Astrocyte of the cerebellum (primary cell): ENCODE measurements at regions not wholly inside any gene's neighbourhood (a gene's known extent, or its start where the extent isn't known, plus 50 kb on each side); places are given as distances from the start of the nearest gene placed in this dataset.
A peak's percentile ranks its signal among the peaks of the same experiment; 100 is the strongest.

Experiments
- DNase-seq: peaks from one replicate; pipeline ENCODE4 v3.0.0-alpha.2; 2011; ENCODE audit warnings: low read depth
- H3K4me3 ChIP-seq: 2 replicates; pipeline ENCODE4 v1.5.1; 2011; ENCODE audit warnings: mild to moderate bottlenecking, low read depth, low read length, moderate library complexity
- in situ Hi-C: cut with HindIII; loops from 2 replicates; pipeline ENCODE4 v1.10.0; 2017; ENCODE audit warnings: low sequenced_read_pairs
- TF ChIP-seq, protein P1 (sequence below): IDR thresholded peaks from 2 replicates; pipeline ENCODE4 v1.5.1; 2012; ENCODE audit warnings: low read length, low read depth, moderate library complexity, mild to moderate bottlenecking; ENCODE audit errors: missing control alignments

DNA sequence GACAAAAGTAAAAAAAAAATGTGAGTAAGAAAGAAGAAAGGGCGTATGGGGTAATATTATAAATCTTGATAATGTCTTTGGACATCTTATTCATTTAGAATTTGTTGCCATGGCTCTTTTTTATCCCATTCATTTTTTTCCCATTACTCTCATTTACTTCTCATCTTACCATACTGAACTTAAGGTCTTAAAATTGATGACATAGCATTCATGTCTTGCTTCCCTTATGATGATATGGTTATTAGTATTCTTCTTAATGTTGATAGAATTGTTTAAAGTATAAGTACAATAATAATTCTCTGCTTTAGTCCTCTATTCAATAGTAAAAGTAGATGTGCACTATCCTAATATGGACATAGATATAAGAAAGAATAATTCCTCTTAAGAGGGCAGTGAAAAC, 204.1 kb upstream of the KLF12 start:
- no peak for DNase-seq

DNA sequence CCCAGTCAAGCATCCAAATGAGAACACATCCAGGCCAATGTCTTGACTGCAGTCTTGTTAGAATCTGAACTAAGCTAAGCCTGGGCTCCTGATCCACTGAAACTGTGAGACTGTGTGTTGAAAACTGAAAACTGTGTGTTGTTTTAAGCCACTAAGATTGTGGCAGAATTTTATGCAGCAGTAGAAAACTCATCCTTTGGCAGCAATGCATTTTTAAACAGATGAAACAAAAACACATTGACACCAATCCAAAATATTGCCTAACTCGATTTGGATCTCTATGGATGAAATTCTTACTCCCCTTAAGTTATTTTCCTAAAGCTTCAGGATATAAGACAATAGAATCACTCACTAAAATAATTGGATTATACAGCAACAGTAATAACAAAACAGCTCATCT, 202.3 kb upstream of the KLF12 start:
- no peak overlapping the region for H3K4me3 ChIP-seq
- TF ChIP-seq, protein P1, sequence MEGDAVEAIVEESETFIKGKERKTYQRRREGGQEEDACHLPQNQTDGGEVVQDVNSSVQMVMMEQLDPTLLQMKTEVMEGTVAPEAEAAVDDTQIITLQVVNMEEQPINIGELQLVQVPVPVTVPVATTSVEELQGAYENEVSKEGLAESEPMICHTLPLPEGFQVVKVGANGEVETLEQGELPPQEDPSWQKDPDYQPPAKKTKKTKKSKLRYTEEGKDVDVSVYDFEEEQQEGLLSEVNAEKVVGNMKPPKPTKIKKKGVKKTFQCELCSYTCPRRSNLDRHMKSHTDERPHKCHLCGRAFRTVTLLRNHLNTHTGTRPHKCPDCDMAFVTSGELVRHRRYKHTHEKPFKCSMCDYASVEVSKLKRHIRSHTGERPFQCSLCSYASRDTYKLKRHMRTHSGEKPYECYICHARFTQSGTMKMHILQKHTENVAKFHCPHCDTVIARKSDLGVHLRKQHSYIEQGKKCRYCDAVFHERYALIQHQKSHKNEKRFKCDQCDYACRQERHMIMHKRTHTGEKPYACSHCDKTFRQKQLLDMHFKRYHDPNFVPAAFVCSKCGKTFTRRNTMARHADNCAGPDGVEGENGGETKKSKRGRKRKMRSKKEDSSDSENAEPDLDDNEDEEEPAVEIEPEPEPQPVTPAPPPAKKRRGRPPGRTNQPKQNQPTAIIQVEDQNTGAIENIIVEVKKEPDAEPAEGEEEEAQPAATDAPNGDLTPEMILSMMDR, result no peak
- in situ Hi-C loops, result no loop called here
- no peak for DNase-seq

More for the DNA sequence above, 204.1 kb upstream of the KLF12 start:
- in situ Hi-C loops, result no loop called here
- H3K4me3 ChIP-seq, result no peak overlapping the region
- TF ChIP-seq, protein P1, result no peak

DNA sequence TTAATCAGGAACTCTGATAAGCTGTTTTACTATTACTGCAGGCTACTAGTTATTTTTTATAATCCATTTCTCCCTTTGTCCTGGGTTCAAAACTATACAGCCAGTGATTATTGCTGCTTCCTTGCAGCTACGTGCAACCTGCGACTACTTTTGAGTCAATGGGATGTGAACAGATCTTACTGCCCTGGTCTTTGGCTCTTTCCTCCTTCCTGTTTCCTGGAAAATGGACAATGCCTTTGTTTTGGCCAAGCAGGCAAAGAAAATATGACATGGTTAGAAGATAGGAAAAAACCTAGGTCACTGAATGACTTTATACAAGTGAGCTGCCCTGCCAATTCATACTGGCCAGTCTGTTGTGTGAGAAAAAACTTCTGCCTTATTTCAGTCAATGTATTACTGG, 201.2 kb upstream of the KLF12 start:
- H3K4me3 ChIP-seq, result no peak overlapping the region
- TF ChIP-seq, protein P1, result no peak
- no peak for DNase-seq
- in situ Hi-C loops, result no loop called here

DNA sequence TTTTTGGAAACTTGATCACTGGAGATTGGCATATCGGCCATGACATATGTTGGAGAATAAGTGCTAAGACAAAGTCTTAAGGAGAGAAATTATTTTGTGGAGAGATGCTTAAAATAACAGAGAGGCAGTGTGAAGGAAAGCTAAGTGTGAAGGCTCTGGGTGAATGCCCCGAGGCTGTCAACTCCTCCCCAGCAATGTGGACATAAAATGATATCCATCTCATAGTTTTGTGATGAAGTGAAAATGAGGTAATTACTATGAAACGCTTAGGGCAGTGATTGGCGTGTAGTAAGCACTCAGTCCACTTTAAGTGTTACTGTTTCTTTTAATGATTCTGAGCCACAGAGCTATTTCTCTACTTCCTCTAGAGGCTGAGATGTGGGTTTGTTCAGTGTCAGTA, 195.8 kb upstream of the KLF12 start:
- in situ Hi-C loops, result no loop called here
- no peak overlapping the region for H3K4me3 ChIP-seq
- TF ChIP-seq, protein P1, result no peak
- no peak for DNase-seq

DNA sequence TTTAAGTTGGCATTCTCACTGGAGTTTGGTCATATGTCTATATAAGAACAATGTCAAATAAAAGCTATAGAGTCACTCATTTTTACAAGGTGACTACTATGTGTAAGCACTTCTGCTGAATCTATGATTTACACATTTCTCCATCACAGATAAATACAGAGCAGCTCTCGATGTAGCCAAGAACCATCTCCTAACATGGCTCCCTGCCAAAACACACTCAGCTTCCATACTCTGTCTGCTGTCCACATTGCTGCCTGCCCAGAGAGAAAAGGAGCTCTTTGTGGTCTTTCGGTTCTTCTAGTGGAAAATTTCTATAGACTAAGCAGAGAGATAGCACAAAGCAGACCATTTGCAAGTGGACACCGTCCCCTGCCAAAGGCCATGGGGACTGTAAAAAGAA, 190.9 kb upstream of the KLF12 start:
- TF ChIP-seq, protein P1, result no peak
- no peak overlapping the region for H3K4me3 ChIP-seq
- peak; percentile 73 for DNase-seq
- in situ Hi-C loops, result no loop called here

DNA sequence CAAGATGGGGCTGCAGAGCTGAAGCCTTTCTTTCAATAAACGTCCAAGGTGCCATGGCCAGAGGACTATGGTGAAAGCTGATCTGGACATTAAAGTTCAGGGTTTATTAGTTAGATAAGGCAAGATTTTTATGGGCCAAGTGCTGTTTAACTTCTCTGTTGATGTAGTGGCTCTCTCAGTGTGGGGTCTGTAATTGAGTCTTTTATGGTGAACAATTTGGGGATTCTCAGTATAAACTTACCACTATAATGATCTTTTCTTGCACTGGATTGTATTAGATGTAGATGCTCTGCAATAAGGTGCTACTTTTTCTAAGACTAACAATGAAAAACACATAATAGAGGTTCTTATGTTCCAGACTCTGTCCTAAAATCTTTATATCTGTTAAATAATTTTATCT, 190.1 kb upstream of the KLF12 start:
- H3K4me3 ChIP-seq, result no peak overlapping the region
- TF ChIP-seq, protein P1, result no peak
- in situ Hi-C loops, result no loop called here
- no peak for DNase-seq

DNA sequence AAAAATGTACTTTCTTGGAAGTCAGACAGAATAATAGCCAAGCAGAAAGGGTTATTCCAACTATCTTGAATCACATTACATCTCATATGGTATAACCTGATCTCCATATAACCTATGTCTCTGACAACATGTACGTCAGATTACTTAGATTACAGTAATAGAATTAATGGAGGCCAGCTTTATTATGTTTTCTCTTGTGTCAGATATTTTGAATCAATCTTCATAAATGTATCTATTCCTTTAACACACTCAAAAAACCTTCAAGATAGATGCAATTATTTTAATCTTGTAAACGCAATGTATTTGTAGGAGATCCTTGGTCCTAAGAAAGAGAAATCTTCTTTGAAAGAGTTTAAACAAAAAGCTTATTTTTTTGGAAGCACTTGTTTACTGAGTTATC, 188.4 kb upstream of the KLF12 start:
- TF ChIP-seq, protein P1, result no peak
- in situ Hi-C loops, result no loop called here
- H3K4me3 ChIP-seq, result no peak overlapping the region
- no peak for DNase-seq
